Liver (tissue), 8 donors: ENCODE measurements at regions not wholly inside any gene's neighbourhood (a gene's known extent, or its start where the extent isn't known, plus 50 kb on each side); places are given as distances from the start of the nearest gene placed in this dataset.

ENCODE experiments used
- DNase-seq: peaks from one replicate; pipeline ENCODE4 v3.0.0-alpha.2; 2017; ENCODE audit warnings: low spot score
- H3K27ac ChIP-seq, 2 donors: one replicate each; pipeline ENCODE4 v1.7.0; 2013; ENCODE audit warnings: inconsistent platforms in 2 of 2, low read length in 2 of 2, control low read depth in 1 of 2, low read depth in 1 of 2, mild to moderate bottlenecking in 1 of 2
- H3K27me3 ChIP-seq, 4 donors: one replicate each; pipeline versions ENCODE4 v1.6.1 to v1.7.0; 2013; ENCODE audit warnings: low read length in 3 of 4, inconsistent platforms in 1 of 4, mild to moderate bottlenecking in 1 of 4, moderate library complexity in 1 of 4; ENCODE audit not compliant: control insufficient read depth in 4 of 4, insufficient read depth in 4 of 4
- H3K36me3 ChIP-seq, 4 donors: one replicate each; pipeline versions ENCODE4 v1.6.1 to v1.7.0; 2013; ENCODE audit warnings: low read length in 3 of 4, mild to moderate bottlenecking in 3 of 4, low read depth in 1 of 4, moderate library complexity in 1 of 4; ENCODE audit not compliant: control insufficient read depth in 4 of 4, insufficient read depth in 3 of 4
- H3K4me1 ChIP-seq, 4 donors: one replicate each; pipeline versions ENCODE4 v1.6.1 to v1.7.0; 2013; ENCODE audit warnings: low read length in 3 of 4, mild to moderate bottlenecking in 3 of 4, moderate library complexity in 1 of 4; ENCODE audit not compliant: control insufficient read depth in 4 of 4, insufficient read depth in 4 of 4
- H3K4me3 ChIP-seq, 3 donors: one replicate each; pipeline versions ENCODE4 v1.6.1 to v1.7.0; 2013; ENCODE audit warnings: low read length in 3 of 3, control low read depth in 1 of 3, low read depth in 1 of 3, mild to moderate bottlenecking in 1 of 3
- H3K9ac ChIP-seq, 2 donors: one replicate each; pipeline ENCODE4 v1.7.0; 2013; ENCODE audit warnings: low read length in 2 of 2, mild to moderate bottlenecking in 2 of 2, moderate library complexity in 2 of 2, control low read depth in 1 of 2, low read depth in 1 of 2
- H3K9me3 ChIP-seq, 4 donors: one replicate each; pipeline versions ENCODE4 v1.6.1 to v1.7.0; 2013; ENCODE audit warnings: low read length in 3 of 4; ENCODE audit not compliant: control insufficient read depth in 4 of 4
- CTCF ChIP-seq: fragments of 150-350 bp; IDR thresholded peaks from 2 replicates; pipeline ENCODE4 v1.5.1; 2017; ENCODE audit warnings: improper control_type of control experiment, low read depth, low read length; ENCODE audit not compliant: missing input control
- EGR1 ChIP-seq, 2 donors: IDR thresholded peaks; 2 replicates each; pipeline ENCODE4 v1.6.1; 2016 to 2018; ENCODE audit warnings: antibody characterized with exemption in 2 of 2, low read depth in 2 of 2
- GABPA ChIP-seq, 2 donors: IDR thresholded peaks in 1 of 2; conservative IDR thresholded peaks in 1 of 2; 2 replicates each; pipeline ENCODE4 v1.6.1; 2016; ENCODE audit warnings: antibody characterized with exemption in 2 of 2, mild to moderate bottlenecking in 1 of 2, moderate library complexity in 1 of 2
- HNF4A ChIP-seq, 2 donors: conservative IDR thresholded peaks; 2 replicates each; pipeline ENCODE4 v1.6.1; 2016; ENCODE audit warnings: antibody characterized with exemption in 2 of 2, mild to moderate bottlenecking in 2 of 2
- JUND ChIP-seq, 2 donors: IDR thresholded peaks; 2 replicates each; pipeline ENCODE4 v1.6.1; 2016; ENCODE audit warnings: antibody characterized with exemption in 2 of 2
- MAX ChIP-seq: IDR thresholded peaks from 2 replicates; pipeline ENCODE4 v1.6.1; 2016; ENCODE audit warnings: antibody characterized with exemption
- NR2F2 ChIP-seq: IDR thresholded peaks from 2 replicates; pipeline ENCODE4 v1.6.1; 2016; ENCODE audit warnings: antibody characterized with exemption
- RAD21 ChIP-seq, 2 donors: IDR thresholded peaks; 2 replicates each; pipeline ENCODE4 v1.6.1; 2016; ENCODE audit warnings: antibody characterized with exemption in 2 of 2, mild to moderate bottlenecking in 2 of 2
- REST ChIP-seq: IDR thresholded peaks from 2 replicates; pipeline ENCODE4 v1.6.1; 2016; ENCODE audit warnings: antibody characterized with exemption, mild to moderate bottlenecking
- RXRA ChIP-seq, 2 donors: IDR thresholded peaks; 2 replicates each; pipeline ENCODE4 v1.6.1; 2017 to 2018; ENCODE audit warnings: antibody characterized with exemption in 2 of 2, mild to moderate bottlenecking in 1 of 2
- SP1 ChIP-seq: IDR thresholded peaks from 2 replicates; pipeline ENCODE4 v1.6.1; 2018; ENCODE audit warnings: antibody characterized with exemption, mild to moderate bottlenecking
- TAF1 ChIP-seq: conservative IDR thresholded peaks from 2 replicates; pipeline ENCODE4 v1.6.1; 2016; ENCODE audit warnings: antibody characterized with exemption, mild to moderate bottlenecking
- YY1 ChIP-seq: IDR thresholded peaks from 2 replicates; pipeline ENCODE4 v1.6.1; 2016; ENCODE audit warnings: antibody characterized with exemption, mild to moderate bottlenecking
- ZBTB33 ChIP-seq: IDR thresholded peaks from 2 replicates; pipeline ENCODE4 v1.6.1; 2016; ENCODE audit warnings: antibody characterized with exemption
- WGBS: extraction: QIAGEN DNeasy Blood & Tissue Kit; methylation state at CpG from one replicate; pipeline ENCODE4 v1.1.7; 2013; 5-methylcytosine and 5-hydroxymethylcytosine counted together
- donor health status: healthy.
- donor health status: healthy.
- donor health status: healthy.
- donor health status: healthy.
- donor health status: healthy.

- WGBS: 62% methylated on average over 8 of the region's 8 CpGs
- no peak for DNase-seq
- Histone ChIP-seq H3K27me3 (no peaks in the 10 kb centered on the region), H3K9ac (no peak overlapping the region), H3K36me3 (no peaks in the 10 kb centered on the region), H3K4me3 (no peak overlapping the region), H3K9me3 (peaks cover 0 to 3% (median 1%) of the 10 kb centered on the region in 4 donors), H3K27ac (no peak overlapping the region), H3K4me1 (no peaks in the 10 kb centered on the region)
- TF ChIP-seq REST (no peak), HNF4A (conservative IDR thresholded peaks at IDR 0.05) (no peak)
These were observed 64.1 kb downstream of the MRPL57 start for GRCh38 chr13:21240586-21240985.

- Histone ChIP-seq H3K4me1 (no peaks in the 10 kb centered on the region), H3K27me3 (no peaks in the 10 kb centered on the region), H3K9me3 (peaks cover 0 to 3% (median 1%) of the 10 kb centered on the region in 4 donors), H3K4me3 (no peak overlapping the region), H3K27ac (no peak overlapping the region), H3K9ac (no peak overlapping the region), H3K36me3 (no peaks in the 10 kb centered on the region)
- TF ChIP-seq ZBTB33 (no peak), REST (no peak), EGR1 (IDR thresholded peaks at IDR 0.05; ENCODE audit: low read depth in 2 of 2) (no peak), GABPA (IDR thresholded peaks at IDR 0.05 in 1 of 2, conservative IDR thresholded peaks at IDR 0.05 in 1 of 2) (no peak), MAX (no peak), RAD21 (IDR thresholded peaks at IDR 0.05) (no peak), CTCF (no peak), YY1 (no peak), HNF4A (conservative IDR thresholded peaks at IDR 0.05) (no peak), JUND (IDR thresholded peaks at IDR 0.05) (no peak), SP1 (no peak), TAF1 (no peak), NR2F2 (no peak), RXRA (IDR thresholded peaks at IDR 0.05) (no peak)
- WGBS: 74% methylated on average over 9 of the region's 9 CpGs
- DNase-seq: no peak
These were observed 65.8 kb downstream of the MRPL57 start for GRCh38 chr13:21242236-21242635.
